Stomach (tissue), 4 donors: ENCODE measurements at regions not wholly inside any gene's neighbourhood (a gene's known extent, or its start where the extent isn't known, plus 50 kb on each side); places are given as distances from the start of the nearest gene placed in this dataset.

Source experiments
- POLR2A ChIP-seq, 4 donors: fragments of 450-650 bp; IDR thresholded peaks; one replicate each; pipeline ENCODE4 v1.6.1; 2016; ENCODE audit warnings: antibody characterized with exemption in 4 of 4, control low read depth in 2 of 4, mild to moderate bottlenecking in 1 of 4, moderate library complexity in 1 of 4
- TF ChIP-seq, protein P1 (sequence below), 7 experiments: fragments of 450-650 bp in 4 of 7; fragments of 200-600 bp in 3 of 7; sonication (generic) in 3 of 7; IDR thresholded peaks; one replicate each; pipeline ENCODE4 v1.5.1; 2016 to 2019; ENCODE audit warnings: antibody characterized with exemption in 7 of 7, control low read depth in 2 of 7, mild to moderate bottlenecking in 1 of 7

DNA sequence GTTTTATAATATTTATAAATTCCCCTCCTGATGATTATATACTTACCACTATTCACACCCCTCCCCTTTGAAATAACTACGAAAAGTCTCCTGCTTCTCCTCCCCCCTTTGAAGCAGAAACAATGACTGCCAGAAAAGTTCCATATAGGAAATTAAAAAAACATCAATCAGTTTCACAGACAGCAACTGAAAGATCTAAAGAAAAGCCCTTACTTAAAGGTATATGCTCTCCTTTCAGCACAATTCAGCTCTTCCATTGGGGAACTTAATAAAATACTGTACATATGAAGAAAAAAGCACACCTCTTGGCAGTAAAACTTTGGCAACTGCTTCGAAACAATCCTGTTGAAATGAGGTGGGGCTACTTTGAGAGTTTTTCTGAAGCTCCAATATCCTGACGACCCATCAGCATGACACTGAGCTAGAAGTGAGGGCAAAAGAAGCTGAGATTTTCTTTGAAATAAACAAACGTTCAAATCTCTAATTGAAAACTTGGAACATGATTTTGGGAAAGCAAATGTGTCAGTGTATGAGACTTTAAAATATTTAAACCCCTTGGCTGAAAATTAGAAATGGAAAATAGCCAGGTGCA is 147.6 kb upstream of the RXFP2 start:
- TF ChIP-seq, protein P1, sequence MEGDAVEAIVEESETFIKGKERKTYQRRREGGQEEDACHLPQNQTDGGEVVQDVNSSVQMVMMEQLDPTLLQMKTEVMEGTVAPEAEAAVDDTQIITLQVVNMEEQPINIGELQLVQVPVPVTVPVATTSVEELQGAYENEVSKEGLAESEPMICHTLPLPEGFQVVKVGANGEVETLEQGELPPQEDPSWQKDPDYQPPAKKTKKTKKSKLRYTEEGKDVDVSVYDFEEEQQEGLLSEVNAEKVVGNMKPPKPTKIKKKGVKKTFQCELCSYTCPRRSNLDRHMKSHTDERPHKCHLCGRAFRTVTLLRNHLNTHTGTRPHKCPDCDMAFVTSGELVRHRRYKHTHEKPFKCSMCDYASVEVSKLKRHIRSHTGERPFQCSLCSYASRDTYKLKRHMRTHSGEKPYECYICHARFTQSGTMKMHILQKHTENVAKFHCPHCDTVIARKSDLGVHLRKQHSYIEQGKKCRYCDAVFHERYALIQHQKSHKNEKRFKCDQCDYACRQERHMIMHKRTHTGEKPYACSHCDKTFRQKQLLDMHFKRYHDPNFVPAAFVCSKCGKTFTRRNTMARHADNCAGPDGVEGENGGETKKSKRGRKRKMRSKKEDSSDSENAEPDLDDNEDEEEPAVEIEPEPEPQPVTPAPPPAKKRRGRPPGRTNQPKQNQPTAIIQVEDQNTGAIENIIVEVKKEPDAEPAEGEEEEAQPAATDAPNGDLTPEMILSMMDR (IDR thresholded peaks at IDR 0.05) = no peak
- no peak for TF ChIP-seq POLR2A (IDR thresholded peaks at IDR 0.05)
